ENCODE measurements at regions not wholly inside any gene's neighbourhood (a gene's known extent, or its start where the extent isn't known, plus 50 kb on each side); places are given as distances from the start of the nearest gene placed in this dataset.

GRCh38 chr2:145626301-145626700 lies 1106.4 kb upstream of the ZEB2 start:
- TF ChIP-seq CTCF (conservative IDR thresholded peaks at IDR 0.05; ENCODE audit: low read depth in 2 of 2): no peak
- no peak for TF ChIP-seq POLR2AphosphoS5 (IDR thresholded peaks at IDR 0.05; ENCODE audit: low read depth)

Data from GM23338 (cell line).